ENCODE measurements at regions not wholly inside any gene's neighbourhood (a gene's known extent, or its start where the extent isn't known, plus 50 kb on each side); places are given as distances from the start of the nearest gene placed in this dataset.

GRCh38 chr15:70269311-70269911, 171.7 kb upstream of the TLE3 start:
- H3K4ac ChIP-seq (ENCODE audit: low read depth, low read length): no peak overlapping the region
- no peak overlapping the region for H4K5ac ChIP-seq (ENCODE audit: low read depth, low read length)
- peaks cover 5% of the 10 kb centered on the region; the same call in 1 of the 2 replicates for H3K4me1 ChIP-seq (ENCODE audit: control insufficient read depth, insufficient read depth, low read length)
- dilution Hi-C loops (cut with HindIII; ENCODE audit: low sequenced_read_pairs, unreplicated experiment) (no loop called here), in situ Hi-C loops (cut with MboI; ENCODE audit: low sequenced_read_pairs) (no loop called here), intact Hi-C loops (cut with micrococcal nuclease) (no loop called here)
- no peak overlapping the region for H2BK15ac ChIP-seq (ENCODE audit: low read depth, low read length)
- H3K18ac ChIP-seq (ENCODE audit: low read depth, low read length): no peak overlapping the region
- peaks cover 34% of the 10 kb centered on the region; the same call in 1 of the 2 replicates for H3K27me3 ChIP-seq (ENCODE audit: control insufficient read depth, insufficient read depth, low read length)
- H2AFZ ChIP-seq (replicated peaks; ENCODE audit: low read length, poor library complexity): no peak overlapping the region
- no peak overlapping the region for H2AK9ac ChIP-seq (replicated peaks; ENCODE audit: low read depth, low read length, poor library complexity)
- H3K56ac ChIP-seq (ENCODE audit: extremely low read depth, insufficient read depth, low read length): no peak overlapping the region
- no peaks in the 10 kb centered on the region for H3K9me3 ChIP-seq (ENCODE audit: control insufficient read depth, insufficient read depth, low read length)
- H2BK20ac ChIP-seq (ENCODE audit: low read depth, low read length): no peak overlapping the region
- H2BK120ac ChIP-seq (ENCODE audit: low read depth, low read length): no peak overlapping the region
- no peak overlapping the region for H3K4me2 ChIP-seq (ENCODE audit: low read depth, low read length)
- no peak overlapping the region for H3K9ac ChIP-seq (ENCODE audit: low read depth, low read length)
- DNase-seq: no peak
- peaks cover 10% of the 10 kb centered on the region; the same call in 1 of the 2 replicates for H3K9me1 ChIP-seq (ENCODE audit: insufficient read depth, low read length)
- no peaks in the 10 kb centered on the region for H3K36me3 ChIP-seq (ENCODE audit: control insufficient read depth, insufficient read depth, low read length)
- no peak overlapping the region for H3K14ac ChIP-seq (replicated peaks; ENCODE audit: low read depth, low read length)
- no peak overlapping the region for H3K4me3 ChIP-seq (ENCODE audit: insufficient read depth, low read depth, low read length)
- no peak overlapping the region for H2AK5ac ChIP-seq (ENCODE audit: low read depth, low read length)
- ATAC-seq (ENCODE audit: low read depth): no peak
- no peak for TF ChIP-seq CTCF (conservative IDR thresholded peaks at IDR 0.05; ENCODE audit: low read depth, low read length)
- no peak for TF ChIP-seq POLR2A (IDR thresholded peaks at IDR 0.05; ENCODE audit: low read depth, low read length)
- no peak for TF ChIP-seq ELK1 (IDR thresholded peaks at IDR 0.05; ENCODE audit: borderline replicate concordance, low read depth, low read length)
- no peak for TF ChIP-seq CEBPB (IDR thresholded peaks at IDR 0.05; ENCODE audit: low read depth, low read length)
- TF ChIP-seq RAD21 (IDR thresholded peaks at IDR 0.05; ENCODE audit: low read length): no peak
- TF ChIP-seq CHD1 (IDR thresholded peaks at IDR 0.05; ENCODE audit: low read depth, low read length): no peak
- no peak for TF ChIP-seq MAZ (IDR thresholded peaks at IDR 0.05; ENCODE audit: borderline replicate concordance, low read depth, low read length)
- no peak for TF ChIP-seq RCOR1 (IDR thresholded peaks at IDR 0.05; ENCODE audit: insufficient replicate concordance, low read length)
- no peak for TF ChIP-seq FOS (IDR thresholded peaks at IDR 0.05; ENCODE audit: low read depth, low read length)
- TF ChIP-seq SMC3 (IDR thresholded peaks at IDR 0.05; ENCODE audit: low read depth, low read length): no peak
- TF ChIP-seq RFX5 (IDR thresholded peaks at IDR 0.05; ENCODE audit: low read depth, low read length): no peak
- TF ChIP-seq MXI1 (IDR thresholded peaks at IDR 0.05; ENCODE audit: borderline replicate concordance, low read depth, low read length): no peak
- no peak for TF ChIP-seq USF2 (IDR thresholded peaks at IDR 0.05; ENCODE audit: low read depth, low read length)
- TF ChIP-seq NFE2L2 (IDR thresholded peaks at IDR 0.05; ENCODE audit: low read depth, low read length): no peak
- no peak overlapping the region for H2BK5ac ChIP-seq (ENCODE audit: low read depth, low read length, poor library complexity, severe bottlenecking)
- no peaks in the 10 kb centered on the region for H4K20me1 ChIP-seq (ENCODE audit: insufficient read depth, low read length)
- H4K91ac ChIP-seq (ENCODE audit: insufficient read depth, low read depth, low read length): no peak overlapping the region
- WGBS, 2 experiments (ENCODE audit: extremely low coverage in 2 of 2, insufficient read length in 1 of 2): 95% methylated on average over 7 of the region's 9 CpGs; no CpG with 5 or more reads in 1 of the 2 experiments
- no peak overlapping the region for H3K27ac ChIP-seq (ENCODE audit: insufficient read depth, low read length)
- H3K79me1 ChIP-seq (ENCODE audit: low read depth in 1 of 2, low read length in 2 of 2): no peaks in the 10 kb centered on the region
- H4K8ac ChIP-seq (ENCODE audit: low read depth in 2 of 2, low read length in 2 of 2): no peak overlapping the region
- no TSS peak for BruUV-seq (replicated peaks)
- ChIA-PET POLR2A (ENCODE audit: unreplicated experiment) (no interaction called here), CTCF (no interaction called here)
- no peak overlapping the region for H3K23ac ChIP-seq (ENCODE audit: low read depth, low read length)
